Coronary artery (tissue), 2 donors: ENCODE measurements at regions not wholly inside any gene's neighbourhood (a gene's known extent, or its start where the extent isn't known, plus 50 kb on each side); places are given as distances from the start of the nearest gene placed in this dataset.
"Not testable (repeated sequence)": the region's sequence is repeated elsewhere in the genome, so short reads cannot be mapped to it uniquely, and the experiment has no call there.

ENCODE experiments used
- DNase-seq: peaks from one replicate; pipeline ENCODE4 v3.0.0-alpha.2; 2017; ENCODE audit warnings: low spot score
- H3K27ac ChIP-seq, 2 donors: fragments of 200-600 bp; sonication (generic); one replicate each; pipeline ENCODE4 v1.5.1; 2016 to 2019
- H3K4me3 ChIP-seq: fragments of 200-600 bp; sonication (generic); 2 replicates; pipeline ENCODE4 v1.5.1; 2016; ENCODE audit warnings: mild to moderate bottlenecking, moderate library complexity
- CTCF ChIP-seq: fragments of 200-600 bp; sonication (generic); IDR thresholded peaks from one replicate; pipeline ENCODE4 v1.5.1; 2019; ENCODE audit warnings: antibody characterized with exemption

- no peak overlapping the region for H3K4me3 ChIP-seq
- TF ChIP-seq CTCF, result no peak
- DNase-seq, result no peak
- H3K27ac ChIP-seq, result no peak overlapping the region
Observed at GRCh38 chr14:35215110-35215813, 76.9 kb upstream of the PSMA6 start.

GRCh38 chr14:35218176-35218575 is 74.0 kb upstream of the PSMA6 start:
- H3K27ac ChIP-seq, DNase-seq, H3K4me3 ChIP-seq: not testable (repeated sequence)

GRCh38 chr14:35218963-35219362 is 73.2 kb upstream of the PSMA6 start:
- DNase-seq, result no peak
- no peak for TF ChIP-seq CTCF
- no peak overlapping the region for H3K27ac ChIP-seq
- H3K4me3 ChIP-seq, result no peak overlapping the region

- no peak for DNase-seq
- TF ChIP-seq CTCF, result no peak
- Histone ChIP-seq H3K27ac (no peak overlapping the region), H3K4me3 (no peak overlapping the region)
Observed at GRCh38 chr14:35220027-35220676, 72.0 kb upstream of the PSMA6 start.

GRCh38 chr14:35220920-35221319 is 71.3 kb upstream of the PSMA6 start:
- Histone ChIP-seq H3K4me3 (no peak overlapping the region), H3K27ac (no peak overlapping the region)
- no peak for TF ChIP-seq CTCF
- no peak for DNase-seq

- Histone ChIP-seq H3K27ac (no peak overlapping the region), H3K4me3 (no peak overlapping the region)
- no peak for TF ChIP-seq CTCF
- no peak for DNase-seq
Observed at GRCh38 chr14:35221462-35221861, 70.7 kb upstream of the PSMA6 start.

GRCh38 chr14:35222324-35222723 is 69.9 kb upstream of the PSMA6 start:
- Histone ChIP-seq H3K4me3 (no peak overlapping the region), H3K27ac (no peak overlapping the region)

More at GRCh38 chr14:35222324-35222723, 69.9 kb upstream of the PSMA6 start:
- no peak for TF ChIP-seq CTCF
- no peak for DNase-seq
